ENCODE measurements at regions not wholly inside any gene's neighbourhood (a gene's known extent, or its start where the extent isn't known, plus 50 kb on each side); places are given as distances from the start of the nearest gene placed in this dataset.

DNA sequence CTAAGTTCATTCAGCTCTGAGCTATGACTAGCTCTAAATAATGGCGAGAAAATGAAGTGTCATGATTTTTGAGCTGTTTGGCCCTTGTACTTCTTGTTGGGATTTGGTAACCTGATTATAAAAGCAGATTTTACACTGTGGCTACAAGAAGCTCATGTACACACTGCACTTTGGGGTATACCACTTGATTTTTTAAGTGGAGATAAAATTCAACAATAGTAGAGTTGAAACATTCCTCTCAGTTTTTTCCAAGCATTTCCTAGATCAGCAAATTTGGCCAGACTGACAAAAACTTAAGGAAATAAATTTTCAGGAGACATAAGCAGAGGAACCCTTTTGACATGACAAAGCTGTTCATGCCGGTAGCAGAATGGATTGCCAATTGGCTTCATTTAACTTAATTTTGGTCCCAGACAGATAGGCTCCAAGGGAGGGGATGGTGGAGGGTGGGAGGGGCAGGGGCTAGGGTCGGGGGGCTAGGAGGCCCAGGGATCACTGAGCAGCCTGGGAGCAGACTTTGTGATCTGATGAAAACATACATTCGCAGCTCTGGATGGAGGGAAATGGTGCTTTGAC lies 575.9 kb downstream of the METTL15 start:
- TF ChIP-seq CTCF (conservative IDR thresholded peaks at IDR 0.05; ENCODE audit: low read length) (no peak), EZH2phosphoT487 (IDR thresholded peaks at IDR 0.05; ENCODE audit: borderline replicate concordance) (no peak)

All from Loucy (cell line).